ENCODE measurements at regions not wholly inside any gene's neighbourhood (a gene's known extent, or its start where the extent isn't known, plus 50 kb on each side); places are given as distances from the start of the nearest gene placed in this dataset.

- Histone ChIP-seq H3K27me3 (ENCODE audit: control insufficient read depth, insufficient read depth, low read length, poor library complexity, severe bottlenecking) (no peaks in the 10 kb centered on the region), H3K4me1 (ENCODE audit: control insufficient read depth, insufficient read depth, low read length) (no peaks in the 10 kb centered on the region), H3K4me3 (ENCODE audit: low read length) (no peak overlapping the region), H3K9me3 (ENCODE audit: control insufficient read depth, low read length) (no peaks in the 10 kb centered on the region), H3K9ac (ENCODE audit: extremely low read depth, low read length, poor library complexity, severe bottlenecking) (no peak overlapping the region), H3K36me3 (ENCODE audit: control insufficient read depth, insufficient read depth, low read length) (no peaks in the 10 kb centered on the region), H3K27ac (ENCODE audit: low read depth, low read length) (no peak overlapping the region)
- H3K27me3 Mint-ChIP-seq (ENCODE audit: insufficient read depth), result no peaks in the 10 kb centered on the region
- TF ChIP-seq, protein P1, sequence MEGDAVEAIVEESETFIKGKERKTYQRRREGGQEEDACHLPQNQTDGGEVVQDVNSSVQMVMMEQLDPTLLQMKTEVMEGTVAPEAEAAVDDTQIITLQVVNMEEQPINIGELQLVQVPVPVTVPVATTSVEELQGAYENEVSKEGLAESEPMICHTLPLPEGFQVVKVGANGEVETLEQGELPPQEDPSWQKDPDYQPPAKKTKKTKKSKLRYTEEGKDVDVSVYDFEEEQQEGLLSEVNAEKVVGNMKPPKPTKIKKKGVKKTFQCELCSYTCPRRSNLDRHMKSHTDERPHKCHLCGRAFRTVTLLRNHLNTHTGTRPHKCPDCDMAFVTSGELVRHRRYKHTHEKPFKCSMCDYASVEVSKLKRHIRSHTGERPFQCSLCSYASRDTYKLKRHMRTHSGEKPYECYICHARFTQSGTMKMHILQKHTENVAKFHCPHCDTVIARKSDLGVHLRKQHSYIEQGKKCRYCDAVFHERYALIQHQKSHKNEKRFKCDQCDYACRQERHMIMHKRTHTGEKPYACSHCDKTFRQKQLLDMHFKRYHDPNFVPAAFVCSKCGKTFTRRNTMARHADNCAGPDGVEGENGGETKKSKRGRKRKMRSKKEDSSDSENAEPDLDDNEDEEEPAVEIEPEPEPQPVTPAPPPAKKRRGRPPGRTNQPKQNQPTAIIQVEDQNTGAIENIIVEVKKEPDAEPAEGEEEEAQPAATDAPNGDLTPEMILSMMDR (conservative IDR thresholded peaks at IDR 0.05), result no peak
- peaks cover 11% of the 10 kb centered on the region for H3K36me3 Mint-ChIP-seq (ENCODE audit: low read depth)
- H3K4me3 Mint-ChIP-seq, result no peak overlapping the region
- H3K4me1 Mint-ChIP-seq, result peaks cover 9% of the 10 kb centered on the region
- no peaks in the 10 kb centered on the region for H3K9me3 Mint-ChIP-seq
- 88 to 100% methylated on average over 2 of the region's 2 CpGs for WGBS, 2 experiments (ENCODE audit: insufficient coverage in 1 of 2, insufficient read length in 1 of 2)
- no peak overlapping the region for H3K27ac Mint-ChIP-seq
- DNase-seq, result no peak
Observed at GRCh38 chr2:120809151-120809550, 73.5 kb downstream of the GLI2 start.

DNA sequence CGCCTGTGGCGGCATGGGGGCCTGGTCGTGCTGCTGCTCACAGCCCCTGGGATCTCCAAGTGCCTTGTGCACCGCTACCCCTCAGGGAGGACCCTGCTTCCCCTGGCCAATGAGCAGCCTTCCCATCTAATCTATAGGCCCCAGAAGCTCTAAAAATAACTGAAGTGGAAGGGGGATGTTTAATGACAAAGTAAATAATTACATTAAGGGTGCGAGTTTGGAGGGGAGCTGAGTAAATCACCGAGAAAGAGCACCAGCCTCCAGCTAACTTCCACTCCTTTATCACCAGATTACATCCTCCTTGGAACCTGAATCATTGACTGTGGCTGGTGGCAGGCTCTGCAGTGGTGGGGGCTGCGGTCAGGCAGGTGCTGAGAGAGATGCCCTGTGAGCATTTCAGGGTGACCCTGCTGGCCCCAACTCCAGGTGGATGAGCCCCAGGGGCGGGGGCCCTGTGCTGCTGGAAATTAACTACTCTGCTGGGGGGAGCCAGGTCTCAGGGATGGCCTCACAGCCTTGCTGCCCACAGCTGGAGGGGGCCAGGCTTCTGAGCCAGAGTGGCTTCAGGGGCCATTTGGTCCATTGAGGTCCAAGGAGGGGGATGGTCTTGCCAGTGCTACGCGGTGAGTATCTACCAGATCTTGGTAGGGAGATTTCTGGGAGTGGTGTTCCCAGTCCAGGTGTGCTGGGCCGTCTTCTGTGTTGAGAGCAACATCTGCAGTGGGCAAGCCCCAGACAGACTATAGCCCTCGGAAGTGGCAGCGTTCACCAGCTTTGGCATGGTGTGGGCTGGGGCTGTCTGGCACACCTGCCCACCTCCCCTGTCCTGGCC lies 74.2 kb downstream of the GLI2 start:
- TF ChIP-seq, protein P1 (conservative IDR thresholded peaks at IDR 0.05), result no peak
- Histone ChIP-seq H3K4me1 (ENCODE audit: control insufficient read depth, insufficient read depth, low read length) (no peaks in the 10 kb centered on the region), H3K36me3 (ENCODE audit: control insufficient read depth, insufficient read depth, low read length) (no peaks in the 10 kb centered on the region), H3K27ac (ENCODE audit: low read depth, low read length) (no peak overlapping the region), H3K9ac (ENCODE audit: extremely low read depth, low read length, poor library complexity, severe bottlenecking) (no peak overlapping the region), H3K4me3 (ENCODE audit: low read length) (no peak overlapping the region), H3K9me3 (ENCODE audit: control insufficient read depth, low read length) (no peaks in the 10 kb centered on the region), H3K27me3 (ENCODE audit: control insufficient read depth, insufficient read depth, low read length, poor library complexity, severe bottlenecking) (no peaks in the 10 kb centered on the region)
- Mint-ChIP-seq H3K4me3 (no peak overlapping the region), H3K4me1 (peaks cover 9% of the 10 kb centered on the region), H3K9me3 (no peaks in the 10 kb centered on the region), H3K36me3 (ENCODE audit: low read depth) (peaks cover 11% of the 10 kb centered on the region), H3K27ac (no peak overlapping the region), H3K27me3 (ENCODE audit: insufficient read depth) (no peaks in the 10 kb centered on the region)
- DNase-seq, result no peak
- WGBS, 2 experiments (ENCODE audit: insufficient coverage in 1 of 2, insufficient read length in 1 of 2), result 79 to 94% methylated on average over 5 to 13 of the region's 13 CpGs

DNA sequence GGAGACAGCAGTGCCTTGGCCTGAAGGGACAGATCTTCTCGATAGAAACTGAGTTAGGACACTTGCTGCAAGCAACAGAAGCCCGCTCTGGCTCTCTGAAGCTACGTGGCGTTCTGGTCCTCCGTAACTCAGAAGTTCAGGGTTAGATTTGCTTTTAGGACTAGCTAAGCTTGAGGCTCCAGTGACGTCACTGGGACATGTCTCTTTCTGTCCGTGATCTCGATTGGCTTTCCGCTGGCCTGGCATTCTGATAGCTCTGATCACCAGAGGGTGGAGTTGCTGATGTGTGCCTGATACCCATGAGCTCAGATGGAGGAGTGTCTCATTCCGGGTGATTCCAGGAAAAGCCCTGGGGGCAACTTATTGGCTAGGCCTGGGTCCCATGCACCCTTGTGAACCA lies 75.0 kb downstream of the GLI2 start:
- no peak overlapping the region for H3K27ac ChIP-seq (ENCODE audit: low read depth, low read length)

More for the DNA sequence above, 75.0 kb downstream of the GLI2 start:
- no peaks in the 10 kb centered on the region for H3K9me3 Mint-ChIP-seq
- Histone ChIP-seq H3K9ac (ENCODE audit: extremely low read depth, low read length, poor library complexity, severe bottlenecking) (no peak overlapping the region), H3K36me3 (ENCODE audit: control insufficient read depth, insufficient read depth, low read length) (no peaks in the 10 kb centered on the region), H3K4me3 (ENCODE audit: low read length) (no peak overlapping the region), H3K9me3 (ENCODE audit: control insufficient read depth, low read length) (no peaks in the 10 kb centered on the region), H3K27me3 (ENCODE audit: control insufficient read depth, insufficient read depth, low read length, poor library complexity, severe bottlenecking) (no peaks in the 10 kb centered on the region), H3K4me1 (ENCODE audit: control insufficient read depth, insufficient read depth, low read length) (no peaks in the 10 kb centered on the region)
- TF ChIP-seq, protein P1 (conservative IDR thresholded peaks at IDR 0.05), result no peak
- WGBS, 2 experiments (ENCODE audit: insufficient coverage in 1 of 2, insufficient read length in 1 of 2), result 92% methylated on average over 10 of the region's 10 CpGs
- H3K4me3 Mint-ChIP-seq, result no peak overlapping the region
- H3K27me3 Mint-ChIP-seq (ENCODE audit: insufficient read depth), result no peaks in the 10 kb centered on the region
- H3K36me3 Mint-ChIP-seq (ENCODE audit: low read depth), result peaks cover 11% of the 10 kb centered on the region
- H3K27ac Mint-ChIP-seq, result no peak overlapping the region
- no peak for DNase-seq
- H3K4me1 Mint-ChIP-seq, result peaks cover 9% of the 10 kb centered on the region
